LHCN-M2 (cell line): ENCODE measurements at regions not wholly inside any gene's neighbourhood (a gene's known extent, or its start where the extent isn't known, plus 50 kb on each side); places are given as distances from the start of the nearest gene placed in this dataset.

Experiments
- DNase-seq: peaks from one replicate; pipeline ENCODE4 v3.0.0-alpha.2; 2012; ENCODE audit warnings: low read depth

- no peak for DNase-seq
These were observed 185.0 kb upstream of the SGK1 start for GRCh38 chr6:134502614-134503549.

DNA sequence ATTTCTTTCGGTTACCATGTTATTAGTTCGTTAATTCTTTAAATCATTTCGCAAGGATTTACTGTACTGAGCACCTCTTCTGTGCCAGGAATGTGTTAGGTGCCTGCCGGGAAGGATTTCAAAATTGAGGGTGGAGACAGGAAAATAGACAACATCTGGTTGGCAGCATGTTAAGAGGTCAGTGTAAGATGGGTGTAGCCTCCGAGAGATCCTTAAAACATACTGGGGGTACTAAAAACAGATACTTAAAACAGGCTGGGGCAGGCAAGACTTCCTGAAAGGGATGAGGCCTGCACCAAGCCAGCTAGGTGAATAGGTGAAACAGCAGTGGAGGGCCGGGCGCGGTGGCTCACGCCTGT, 178.0 kb upstream of the SGK1 start:
- no peak for DNase-seq

DNA sequence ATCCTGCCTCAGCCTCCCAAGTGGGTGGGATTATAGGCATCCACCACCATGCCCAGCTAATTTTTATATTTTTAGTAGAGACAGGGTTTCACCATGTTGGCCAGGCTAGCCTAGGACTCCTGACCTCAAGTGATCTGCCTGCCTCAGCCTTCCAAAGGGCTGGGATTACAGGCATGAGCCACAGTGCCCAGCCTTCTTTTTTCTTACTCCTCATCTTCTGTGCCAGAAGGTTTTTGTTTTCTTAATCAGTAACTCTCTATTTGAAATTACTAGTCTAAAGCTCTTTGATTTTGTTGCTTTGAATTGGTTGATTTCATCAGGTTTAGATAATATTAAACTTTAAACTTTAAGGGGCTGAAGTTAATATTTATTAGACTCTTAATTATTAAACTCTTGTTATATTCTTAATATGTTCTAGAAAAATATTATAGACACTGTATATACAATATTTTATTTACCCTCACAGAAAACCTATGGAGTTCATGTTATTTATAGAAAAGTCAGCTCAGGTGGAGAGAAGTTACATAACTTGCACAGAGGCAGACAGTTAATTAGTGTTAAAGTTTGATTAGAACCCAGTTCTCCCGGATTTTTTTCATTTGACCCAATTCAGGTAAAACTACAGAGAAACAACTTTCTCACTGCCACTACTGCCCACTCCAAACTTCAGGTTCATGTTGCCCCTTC, 177.4 kb upstream of the SGK1 start:
- DNase-seq: no peak

- DNase-seq: no peak
These were observed 175.9 kb upstream of the SGK1 start for GRCh38 chr6:134493789-134494188.

- DNase-seq: no peak
These were observed 173.6 kb upstream of the SGK1 start for GRCh38 chr6:134491477-134491876.

- no peak for DNase-seq
These were observed 164.8 kb upstream of the SGK1 start for GRCh38 chr6:134482593-134483270.

DNA sequence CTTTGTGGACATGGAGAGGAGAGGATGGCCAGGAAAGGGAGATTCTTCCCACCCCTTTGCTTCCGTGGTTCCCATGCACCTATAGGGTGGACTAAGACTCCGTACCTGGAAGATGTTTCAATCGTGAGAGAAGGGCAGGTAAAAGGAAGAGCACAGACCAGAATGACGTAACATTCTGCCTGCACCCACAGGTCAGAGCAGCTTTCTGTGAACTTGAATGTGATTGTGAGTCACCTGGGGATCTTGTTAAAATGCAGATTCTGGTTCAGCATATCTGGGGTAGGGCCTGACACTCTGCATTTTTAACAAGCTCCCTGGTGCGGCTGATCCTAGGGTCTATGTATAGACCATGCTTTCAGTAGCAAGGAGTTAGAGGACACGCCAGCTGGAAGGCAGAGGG, 164.1 kb upstream of the SGK1 start:
- no peak for DNase-seq

GRCh38 chr6:134480593-134480992, 162.7 kb upstream of the SGK1 start:
- DNase-seq: peak; percentile 22

- no peak for DNase-seq
These were observed 161.0 kb upstream of the SGK1 start for GRCh38 chr6:134478764-134479399.

- DNase-seq: peak; percentile 54
These were observed 160.2 kb upstream of the SGK1 start for GRCh38 chr6:134477991-134478635.

GRCh38 chr6:134474955-134475354, 157.0 kb upstream of the SGK1 start:
- DNase-seq: no peak

DNA sequence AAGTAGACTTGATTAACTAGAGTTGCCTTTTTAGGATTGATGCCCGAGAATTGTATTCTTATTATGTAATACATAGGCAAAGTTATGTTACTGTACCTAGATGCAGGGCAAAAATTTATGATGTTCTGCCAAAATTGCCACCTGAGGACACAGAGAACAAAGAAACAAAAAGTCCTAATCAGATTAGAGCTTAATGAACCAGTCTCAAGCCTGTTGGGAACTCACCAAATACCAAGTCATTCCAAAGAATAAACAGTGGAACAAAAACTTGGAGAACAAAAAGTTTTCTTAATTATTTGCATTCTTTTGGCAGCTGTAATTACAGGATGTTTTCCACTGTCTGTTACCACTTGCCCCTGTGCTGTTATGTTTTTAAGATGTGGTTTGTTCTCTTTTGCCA, 154.7 kb upstream of the SGK1 start:
- DNase-seq: no peak

DNA sequence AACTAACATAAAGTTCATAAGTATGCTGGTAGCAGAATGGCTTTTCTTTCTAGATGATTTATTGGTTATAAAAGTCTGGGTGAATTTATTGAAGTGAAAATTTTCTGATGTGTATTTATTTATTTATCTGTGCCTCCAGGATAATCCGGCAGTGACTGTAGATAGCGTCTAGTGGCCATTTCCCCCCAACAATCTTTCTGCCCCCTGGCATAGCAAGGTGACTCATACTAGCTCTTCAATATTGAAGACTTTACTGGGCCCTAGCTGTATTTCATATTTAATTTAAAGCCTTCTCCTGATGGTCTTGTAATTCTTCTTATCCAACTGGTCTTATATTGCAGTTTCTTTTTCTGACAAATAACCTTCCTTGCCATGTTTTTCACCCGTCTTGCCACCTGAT, 154.1 kb upstream of the SGK1 start:
- DNase-seq: no peak

DNA sequence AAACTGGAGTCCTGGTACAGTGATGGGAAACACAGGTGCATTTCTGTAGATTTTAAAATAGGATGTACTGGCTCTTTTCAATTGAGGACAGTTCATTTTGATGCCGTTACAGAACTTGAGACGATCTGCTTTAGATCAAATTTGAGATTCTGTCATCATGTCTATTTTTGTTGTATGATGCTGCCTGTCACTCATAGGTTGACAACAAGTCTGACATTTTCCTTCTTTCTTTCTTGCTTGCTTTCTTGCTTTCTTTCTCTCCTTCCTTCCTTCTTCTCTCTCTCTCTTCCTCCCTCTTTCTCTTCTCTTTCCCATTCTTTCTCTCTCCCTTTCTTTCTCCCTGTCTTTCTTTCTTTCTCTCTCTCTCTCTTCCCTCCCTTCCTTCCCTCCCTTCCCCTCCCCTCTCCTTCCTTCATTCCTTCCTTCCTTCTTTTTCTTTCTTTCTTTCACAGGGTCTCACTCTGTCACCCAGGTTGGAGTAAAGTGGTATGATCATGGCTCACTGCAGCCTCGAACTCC, 152.6 kb upstream of the SGK1 start:
- no peak for DNase-seq

GRCh38 chr6:134469702-134470456, 152.0 kb upstream of the SGK1 start:
- DNase-seq: no peak

DNA sequence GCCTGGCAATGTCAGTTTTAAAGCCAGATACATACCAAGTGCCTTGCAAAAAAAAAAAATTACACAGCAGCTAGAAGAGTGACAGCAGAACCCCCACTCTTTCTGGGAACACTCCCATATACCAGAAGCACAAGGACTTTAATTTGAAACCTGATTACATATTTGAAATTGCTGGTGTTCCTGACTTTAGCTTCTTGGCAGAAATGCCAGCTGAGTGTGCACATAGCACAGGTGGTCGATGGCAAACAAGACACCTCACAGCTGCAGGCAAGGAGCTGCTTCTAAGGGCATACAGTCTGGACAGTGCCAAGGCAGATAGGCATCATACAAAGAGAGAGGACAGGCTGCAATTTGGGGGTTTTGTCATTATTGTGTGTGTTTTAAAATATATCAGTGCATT, 150.7 kb upstream of the SGK1 start:
- peak; percentile 32 for DNase-seq

DNA sequence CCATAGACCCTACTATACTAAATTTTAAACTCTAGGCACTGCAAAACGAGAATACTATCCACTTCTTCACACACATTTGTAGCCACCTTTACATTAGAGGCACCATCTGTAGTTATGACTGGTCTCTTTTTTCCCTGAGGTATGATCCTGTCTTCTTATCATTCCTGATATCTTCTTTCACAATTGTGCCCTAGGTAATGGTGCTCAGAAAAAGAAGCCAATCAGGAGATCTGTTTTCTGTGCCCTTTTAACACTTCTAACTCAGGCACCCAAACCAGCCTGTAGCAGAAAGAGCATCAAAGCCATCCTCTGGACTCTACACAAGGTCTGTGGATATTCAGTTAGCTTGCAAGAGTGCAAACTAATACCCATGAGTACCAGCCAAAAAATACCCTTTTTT, 149.7 kb upstream of the SGK1 start:
- DNase-seq: no peak

DNA sequence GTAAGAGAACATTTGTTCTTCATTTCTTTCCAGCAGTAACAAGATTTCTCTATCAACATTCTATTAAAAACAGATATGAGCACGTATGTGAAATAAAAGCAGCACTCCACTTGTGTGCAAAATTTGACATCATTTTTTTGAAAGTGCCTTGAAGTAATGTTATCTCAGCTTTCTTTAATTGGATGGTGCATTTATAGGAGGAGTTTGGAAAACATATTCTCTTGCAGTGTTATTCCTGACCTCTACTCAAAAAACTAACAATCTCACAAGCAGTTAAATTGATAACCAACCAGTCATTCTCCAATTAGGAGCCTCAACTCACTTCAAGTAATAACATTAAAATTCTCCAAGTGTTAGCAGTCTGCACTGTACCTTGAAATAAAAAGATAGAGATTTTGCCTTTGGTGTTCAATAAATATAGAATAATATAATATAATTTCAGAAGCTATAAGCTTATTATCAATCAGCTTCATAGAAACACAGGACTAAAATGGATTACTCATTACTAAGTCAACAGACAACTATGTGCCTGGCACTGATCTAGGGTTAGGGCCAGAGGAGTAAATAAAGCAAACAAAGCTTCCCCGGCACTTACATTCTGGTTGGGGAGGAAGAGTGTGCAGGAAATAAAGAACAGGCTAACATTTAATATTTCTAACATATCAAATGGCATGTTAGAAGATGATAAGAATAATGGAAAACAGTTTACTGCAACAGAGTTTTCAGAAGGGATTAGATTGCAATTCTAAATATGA, 149.0 kb upstream of the SGK1 start:
- peak; percentile 26 for DNase-seq

DNA sequence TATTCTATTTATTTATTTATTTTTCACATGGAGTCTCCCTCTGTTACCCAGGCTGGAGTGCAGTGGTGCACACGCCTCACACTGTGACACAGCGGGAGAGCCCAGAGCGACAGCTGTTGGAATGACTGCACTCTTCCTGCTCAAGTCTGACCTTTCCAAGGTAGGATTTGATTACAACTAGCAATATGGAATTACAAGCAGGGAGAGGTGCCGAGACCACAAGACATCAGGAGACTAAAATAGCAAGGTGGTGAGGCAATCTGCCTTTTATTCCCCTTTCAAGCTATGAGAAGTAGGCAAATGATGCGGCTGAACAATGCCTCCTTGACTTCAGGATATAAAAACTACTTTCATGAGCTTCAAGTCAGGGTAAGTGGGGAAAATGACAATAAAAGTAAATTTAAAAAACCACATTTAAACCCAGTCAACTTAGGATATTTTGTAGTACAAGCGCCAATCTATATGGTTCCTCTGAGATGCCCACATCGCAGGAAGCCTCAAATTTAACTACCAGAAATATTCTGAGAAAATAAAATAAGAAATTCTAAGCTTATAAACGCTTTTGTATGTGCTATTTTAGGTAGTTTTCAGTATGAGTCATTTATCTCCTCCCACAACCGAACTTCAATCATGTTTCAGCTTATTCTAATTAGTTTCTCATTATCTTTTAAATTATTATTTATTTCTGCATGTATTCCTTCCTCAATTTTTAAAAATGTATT, 146.9 kb upstream of the SGK1 start:
- peak; percentile 93 for DNase-seq
